Superior temporal gyrus (tissue), 1 donor: ENCODE measurements at regions not wholly inside any gene's neighbourhood (a gene's known extent, or its start where the extent isn't known, plus 50 kb on each side); places are given as distances from the start of the nearest gene placed in this dataset.
A peak's percentile ranks its signal among the peaks of the same experiment; 100 is the strongest.

Experiments used
- DNase-seq: peaks from one replicate; pipeline ENCODE4 v3.0.0-alpha.2; 2016; ENCODE audit errors: extremely low spot score

- DNase-seq = no peak
These were observed 324.6 kb downstream of the DYSF start for GRCh38 chr2:71777946-71778345.

GRCh38 chr2:71776227-71776626 lies 322.9 kb downstream of the DYSF start:
- DNase-seq = no peak

- no peak for DNase-seq
These were observed 319.9 kb downstream of the DYSF start for GRCh38 chr2:71773218-71773617.

GRCh38 chr2:71772510-71773172 lies 319.3 kb downstream of the DYSF start:
- DNase-seq = no peak

GRCh38 chr2:71767663-71768062 lies 314.3 kb downstream of the DYSF start:
- DNase-seq = no peak

GRCh38 chr2:71759060-71759459 lies 305.7 kb downstream of the DYSF start:
- no peak for DNase-seq

- DNase-seq = no peak
These were observed 304.0 kb downstream of the DYSF start for GRCh38 chr2:71757351-71757750.

- no peak for DNase-seq
These were observed 303.0 kb downstream of the DYSF start for GRCh38 chr2:71756280-71756906.

- no peak for DNase-seq
These were observed 298.2 kb downstream of the DYSF start for GRCh38 chr2:71751590-71751989.

GRCh38 chr2:71749671-71750101 lies 296.3 kb downstream of the DYSF start:
- no peak for DNase-seq

- no peak for DNase-seq
These were observed 294.9 kb downstream of the DYSF start for GRCh38 chr2:71748227-71748626.

- DNase-seq = no peak
These were observed 294.2 kb downstream of the DYSF start for GRCh38 chr2:71747559-71747958.

GRCh38 chr2:71746946-71747501 lies 293.7 kb downstream of the DYSF start:
- no peak for DNase-seq

GRCh38 chr2:71744781-71745180 lies 291.4 kb downstream of the DYSF start:
- no peak for DNase-seq

- no peak for DNase-seq
These were observed 290.8 kb downstream of the DYSF start for GRCh38 chr2:71743995-71744675.

GRCh38 chr2:71742953-71743601 lies 289.7 kb downstream of the DYSF start:
- peak; percentile 45 for DNase-seq

GRCh38 chr2:71736986-71737385 lies 283.6 kb downstream of the DYSF start:
- peak; percentile 23 for DNase-seq

- DNase-seq = no peak
These were observed 282.9 kb downstream of the DYSF start for GRCh38 chr2:71736091-71736861.
